TTC549 (cell line): ENCODE measurements at regions not wholly inside any gene's neighbourhood (a gene's known extent, or its start where the extent isn't known, plus 50 kb on each side); places are given as distances from the start of the nearest gene placed in this dataset.

Experiments
- FAIRE-seq: peaks from 2 replicates; lab custom pipeline; 2012; peaks lifted over from hg19 to GRCh38; lab: Jason Lieb, UNC

DNA sequence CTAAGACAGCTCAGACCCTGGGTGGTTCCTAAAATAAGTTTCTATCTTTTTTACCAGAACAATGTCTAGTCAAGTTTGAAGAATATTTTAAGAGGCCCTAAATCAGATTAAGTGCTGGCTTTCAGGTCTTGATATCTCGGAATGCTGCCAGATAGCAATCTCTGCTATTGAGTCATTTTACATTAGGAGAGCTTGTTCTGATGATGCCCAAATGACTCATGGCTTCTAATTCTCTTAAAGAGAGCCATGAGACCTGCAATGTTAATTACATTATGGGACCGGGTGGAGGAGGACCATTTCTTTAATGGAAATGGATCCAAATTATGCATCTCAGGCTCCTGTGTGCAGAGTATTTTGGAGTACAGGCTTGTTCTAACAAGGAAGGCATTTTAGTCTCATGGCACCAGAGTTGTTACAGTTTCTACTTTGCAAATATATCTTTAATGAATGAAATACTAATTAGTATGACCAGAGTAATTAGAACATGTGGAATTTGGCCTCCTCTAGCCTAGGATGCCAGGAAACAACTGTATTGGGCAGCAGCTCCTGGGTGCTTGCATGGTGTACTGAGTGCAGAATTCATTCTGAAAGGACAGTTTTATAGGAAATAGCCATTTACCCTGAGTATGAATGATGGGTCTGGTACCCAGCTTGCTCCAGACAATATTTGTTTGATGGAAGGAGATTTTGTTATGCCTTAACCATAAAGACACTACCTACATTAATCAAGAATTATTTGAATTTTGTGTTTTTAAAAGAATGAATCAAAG lies 94.0 kb upstream of the SULT1C3 start:
- FAIRE-seq = no peak

DNA sequence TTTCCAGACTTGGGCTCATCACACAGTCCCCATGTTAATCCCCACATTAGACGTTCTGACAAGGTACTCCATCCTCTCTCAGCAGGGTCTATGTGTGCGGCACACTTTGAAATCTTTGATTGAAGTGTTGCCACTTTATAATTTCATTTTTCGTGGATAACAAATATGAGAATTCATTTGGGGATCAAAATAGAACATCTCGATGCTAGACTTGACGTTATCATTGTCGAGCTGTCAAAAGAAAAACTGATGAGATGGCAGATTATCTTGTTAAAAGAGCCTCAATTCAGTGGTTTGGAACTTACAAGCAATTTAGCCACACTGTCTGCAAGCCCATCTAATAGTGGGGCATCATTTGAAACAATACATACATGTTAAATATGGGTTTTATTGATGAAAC lies 91.2 kb upstream of the SULT1C3 start:
- FAIRE-seq = no peak

DNA sequence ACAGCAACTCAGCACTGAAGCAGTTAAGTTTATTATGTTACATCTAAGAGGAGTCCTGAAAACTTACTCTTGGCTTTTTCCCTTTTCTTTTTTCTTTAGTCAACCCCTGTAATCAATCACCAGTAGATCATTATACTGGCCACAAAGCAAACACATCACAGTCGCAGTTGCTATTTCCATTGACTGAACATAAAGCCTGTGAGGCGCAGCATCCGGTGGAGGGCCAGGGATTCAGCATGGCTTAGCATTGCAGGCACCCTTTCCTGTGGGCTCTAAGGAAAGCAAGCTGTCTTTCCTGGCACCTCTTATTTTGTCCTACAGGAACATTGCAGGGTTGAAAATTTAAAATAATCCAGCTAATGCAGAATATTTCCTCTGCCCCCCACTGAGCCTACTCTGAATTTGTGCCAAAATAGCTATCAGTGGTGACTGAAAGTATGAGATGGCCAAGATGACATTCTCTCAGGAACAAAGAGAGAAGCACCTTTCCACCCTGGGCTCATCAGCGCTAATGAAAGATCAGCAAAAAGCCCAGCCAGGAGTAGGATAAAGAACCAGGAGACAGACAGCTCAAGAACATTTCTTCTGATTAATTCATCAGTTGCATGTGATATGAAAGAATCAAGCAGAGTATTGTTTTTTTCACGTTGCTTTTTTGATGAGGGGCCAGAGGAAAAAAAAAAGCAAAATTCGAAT lies 85.3 kb upstream of the SULT1C3 start:
- FAIRE-seq = no peak

DNA sequence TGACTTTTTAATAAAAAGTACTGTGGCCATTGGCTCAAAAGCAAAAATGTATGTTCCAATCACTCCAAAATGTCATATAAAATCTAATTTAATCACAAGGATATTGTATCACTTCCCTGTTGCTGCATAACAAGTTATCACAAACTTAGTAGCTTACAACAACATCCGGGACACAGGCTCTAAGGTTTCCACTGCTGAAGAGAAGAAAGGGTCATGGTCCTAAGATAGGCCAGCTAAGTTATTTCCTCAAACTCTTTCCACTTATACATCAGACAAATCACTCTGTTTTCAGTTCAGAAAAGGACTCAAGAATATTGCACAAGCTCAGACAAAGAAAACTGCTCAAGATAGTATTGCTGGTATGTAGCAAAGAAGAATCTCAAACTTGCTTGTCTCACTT lies 78.5 kb upstream of the SULT1C3 start:
- no peak for FAIRE-seq

DNA sequence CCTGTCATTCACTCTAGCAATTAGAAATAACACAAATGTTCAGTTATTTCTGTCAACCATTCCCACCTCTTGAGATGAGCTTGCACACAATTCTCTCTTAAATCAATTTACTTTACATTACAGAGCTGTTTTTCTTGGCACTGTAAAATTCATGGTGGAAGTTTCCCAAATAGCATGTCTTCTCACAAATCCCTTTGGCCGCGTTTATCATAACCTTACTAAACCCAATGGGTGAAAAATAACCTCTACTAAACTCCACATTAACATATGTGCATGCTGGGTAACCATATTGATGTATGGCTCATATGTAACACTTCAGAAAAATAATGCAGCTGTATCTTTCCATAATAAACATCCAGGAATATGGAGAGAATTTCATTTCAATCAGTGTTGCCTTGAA lies 75.5 kb upstream of the SULT1C3 start:
- no peak for FAIRE-seq

DNA sequence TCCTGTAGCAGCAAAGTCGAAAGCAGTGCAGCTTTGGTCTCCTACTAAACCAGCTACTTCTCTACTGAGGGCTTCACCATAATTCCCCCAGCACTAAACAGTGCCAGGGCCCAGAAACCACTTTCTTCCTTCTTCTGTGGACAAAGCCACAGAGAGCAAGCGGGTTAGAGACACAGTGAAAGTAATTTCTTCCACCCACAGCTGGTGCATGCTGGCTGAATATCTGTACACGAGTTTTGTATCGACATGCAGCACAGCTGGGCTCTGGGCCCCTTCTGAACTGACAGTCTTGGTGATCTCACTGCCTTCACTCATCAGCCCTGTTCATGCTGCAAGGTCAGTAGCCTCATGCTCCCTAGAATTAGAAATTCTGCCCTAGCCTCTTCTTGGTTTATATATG lies 74.0 kb upstream of the SULT1C3 start:
- FAIRE-seq = no peak

DNA sequence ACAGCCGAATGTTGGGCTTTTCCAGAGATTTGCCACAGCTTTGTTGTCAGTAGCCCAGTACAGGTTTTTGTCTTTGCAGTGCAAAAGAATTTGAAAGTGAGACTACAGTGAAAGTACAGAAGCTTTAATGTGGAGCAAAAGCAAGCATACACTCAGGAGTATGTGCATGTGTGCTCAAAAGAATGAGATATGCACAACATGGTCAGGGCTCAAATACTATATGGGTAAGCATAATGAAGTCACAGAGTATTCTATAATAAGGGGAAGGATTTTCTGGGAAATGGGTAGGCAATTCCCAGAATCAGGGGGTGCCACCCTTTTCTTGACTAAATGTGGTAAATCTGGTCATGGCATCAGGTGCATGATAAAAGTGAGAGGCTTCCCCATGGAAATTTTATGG lies 72.1 kb upstream of the SULT1C3 start:
- FAIRE-seq = no peak

DNA sequence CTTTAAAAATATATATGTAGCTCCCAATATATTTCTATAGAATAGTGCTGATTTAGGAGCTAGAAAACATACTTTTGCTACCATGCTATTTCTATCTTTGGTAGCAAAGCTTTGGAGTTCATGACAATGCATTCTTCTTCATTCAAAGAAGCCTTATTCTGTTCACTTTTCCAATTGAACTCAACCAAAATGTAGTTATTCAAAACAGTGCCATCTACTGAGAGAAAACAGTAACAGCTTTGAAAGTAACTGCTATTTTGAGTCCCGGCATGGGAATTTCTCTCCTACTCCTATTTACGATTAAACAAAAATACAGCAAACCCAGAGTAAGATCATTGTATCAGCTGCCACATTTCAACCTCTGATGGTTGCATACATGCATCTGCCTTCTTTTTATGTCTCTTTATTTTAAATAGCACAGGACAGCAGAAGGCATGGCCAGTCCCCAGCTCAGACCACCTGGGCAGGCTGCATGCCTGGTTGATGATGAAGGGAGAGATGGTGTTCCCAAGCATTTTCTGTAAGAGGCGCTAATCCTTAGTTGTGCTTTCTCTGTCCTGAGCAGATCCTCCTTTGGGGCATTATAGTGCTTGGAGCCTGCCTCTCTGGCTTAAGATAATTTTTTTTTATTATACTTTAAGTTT lies 69.7 kb upstream of the SULT1C3 start:
- FAIRE-seq = peak; percentile 88

DNA sequence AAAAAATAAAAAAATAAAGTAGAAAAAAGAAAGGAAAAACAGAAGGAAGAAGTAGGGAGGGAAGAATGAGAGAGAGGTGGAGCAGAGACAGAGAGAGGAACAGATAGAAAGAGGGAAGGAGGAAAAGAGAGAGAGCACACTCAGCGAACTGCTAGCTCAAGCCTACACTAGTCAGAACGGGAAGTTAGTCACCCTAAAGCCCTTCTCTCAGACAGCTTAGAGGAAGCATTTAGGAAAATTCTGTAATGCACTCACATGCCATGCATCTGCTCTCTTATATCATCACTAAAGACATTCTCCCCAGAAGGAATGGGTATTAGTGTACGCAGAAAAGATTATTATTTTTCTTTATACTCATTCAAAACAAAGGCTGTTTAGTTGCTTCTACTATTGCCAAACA lies 68.1 kb upstream of the SULT1C3 start:
- no peak for FAIRE-seq

DNA sequence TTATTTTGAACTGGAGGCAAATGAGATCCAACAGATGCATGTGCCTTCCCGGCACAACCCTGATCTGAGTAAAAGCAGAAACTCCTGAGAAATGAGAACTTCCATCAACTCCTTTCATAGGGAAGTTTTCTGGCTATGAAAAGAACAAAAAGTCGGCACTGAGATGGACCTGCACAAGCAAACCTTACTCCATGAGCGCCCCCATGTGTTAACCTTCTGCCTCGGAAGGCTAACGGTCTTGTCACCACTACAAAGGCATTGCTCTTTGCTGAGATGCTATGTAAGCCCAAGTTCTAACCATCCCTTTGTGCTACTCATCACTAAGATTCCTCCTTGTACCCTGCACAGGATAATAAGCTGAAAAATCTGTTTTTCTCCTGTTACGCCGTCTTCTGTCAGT lies 57.3 kb upstream of the SULT1C3 start:
- no peak for FAIRE-seq

DNA sequence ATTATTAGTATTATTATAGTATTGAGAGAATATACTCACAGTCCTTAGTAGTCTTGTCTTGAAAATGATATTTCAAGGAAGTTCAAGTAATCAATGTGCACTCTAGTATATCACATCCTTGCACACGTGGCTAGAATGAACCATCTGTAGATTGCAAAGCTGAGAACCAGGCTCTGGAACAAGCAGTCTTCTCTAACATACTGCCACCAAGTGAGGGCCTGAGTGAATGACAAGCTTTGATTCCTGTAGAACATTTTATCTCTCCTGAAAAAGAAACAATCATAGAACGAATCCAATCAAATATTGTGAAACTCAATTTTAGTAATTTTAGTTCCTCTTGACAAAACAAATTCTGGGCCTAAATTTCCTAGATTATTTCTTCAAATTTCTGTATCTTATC lies 55.3 kb upstream of the SULT1C3 start:
- FAIRE-seq = peak; percentile 71

DNA sequence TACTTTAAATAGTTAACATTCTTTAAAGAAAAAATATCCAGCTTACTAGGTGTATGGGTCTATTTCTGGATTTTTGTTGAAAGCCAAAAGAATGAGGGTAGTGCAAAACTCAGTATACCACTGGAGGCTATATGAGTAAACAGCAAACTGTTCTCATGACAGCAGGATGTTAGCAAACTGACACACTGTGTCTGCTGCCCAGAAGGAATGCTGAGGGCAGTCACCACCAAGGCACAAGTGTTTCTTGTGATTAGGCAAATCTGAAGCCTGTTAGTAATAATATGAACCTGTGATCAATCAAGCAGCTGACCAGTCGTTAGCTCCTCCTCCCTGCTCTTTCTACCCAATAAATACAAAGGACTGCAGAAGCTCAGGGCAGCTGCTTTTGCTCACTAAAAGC lies 50.5 kb upstream of the SULT1C3 start:
- peak; percentile 15 for FAIRE-seq
